ENCODE measurements at regions not wholly inside any gene's neighbourhood (a gene's known extent, or its start where the extent isn't known, plus 50 kb on each side); places are given as distances from the start of the nearest gene placed in this dataset.

DNA sequence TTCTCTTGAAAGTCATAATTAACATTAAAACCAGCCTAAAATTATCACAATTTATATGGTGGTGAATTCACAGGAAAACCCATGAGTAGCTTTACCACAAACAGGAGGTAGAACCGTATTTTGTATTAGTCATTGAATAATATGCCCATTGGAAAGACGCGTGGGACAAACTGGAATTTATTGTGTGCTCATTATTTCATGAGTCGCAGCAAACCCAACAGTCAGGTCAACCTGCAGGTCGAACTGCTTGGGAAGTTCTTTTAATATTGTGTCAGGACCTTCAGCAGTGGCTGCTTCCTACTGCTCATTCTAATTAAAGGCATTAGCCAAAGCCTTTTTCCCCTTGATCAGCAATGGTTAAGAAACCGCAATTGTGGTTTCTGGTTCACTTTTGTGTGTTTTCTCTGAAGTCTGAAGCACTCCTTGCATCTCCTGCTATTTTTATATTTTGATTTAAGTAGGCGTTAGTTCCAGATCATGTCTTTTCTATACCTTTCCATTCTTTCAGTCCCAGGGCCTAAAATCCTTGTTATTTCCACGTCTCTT is 100.1 kb downstream of the RAB11FIP2 start:
- no peak overlapping the region for H3K27ac ChIP-seq (ENCODE audit: insufficient read depth, low read length)
- H3K36me3 ChIP-seq (ENCODE audit: control insufficient read depth, insufficient read depth, low read length), result no peaks in the 10 kb centered on the region
- H3K9me3 ChIP-seq (ENCODE audit: control insufficient read depth, insufficient read depth, low read depth, low read length), result no peaks in the 10 kb centered on the region
- H3K4me1 ChIP-seq (ENCODE audit: control insufficient read depth, extremely low read depth, insufficient read depth, low read length), result no peaks in the 10 kb centered on the region
- no peaks in the 10 kb centered on the region for H4K20me1 ChIP-seq (ENCODE audit: control insufficient read depth, extremely low read depth, insufficient read depth, low read length)
- peak in 1 of 2 donors; percentile 69 for DNase-seq (ENCODE audit: low read depth in 2 of 2)
- H2AFZ ChIP-seq (ENCODE audit: low read length), result no peak overlapping the region
- H3K27me3 ChIP-seq (ENCODE audit: control insufficient read depth, insufficient read depth, low read length), result no peaks in the 10 kb centered on the region
- no peak for TF ChIP-seq EZH2 (IDR thresholded peaks at IDR 0.05; ENCODE audit: low read length, missing control alignments)
- TF ChIP-seq, protein P1, sequence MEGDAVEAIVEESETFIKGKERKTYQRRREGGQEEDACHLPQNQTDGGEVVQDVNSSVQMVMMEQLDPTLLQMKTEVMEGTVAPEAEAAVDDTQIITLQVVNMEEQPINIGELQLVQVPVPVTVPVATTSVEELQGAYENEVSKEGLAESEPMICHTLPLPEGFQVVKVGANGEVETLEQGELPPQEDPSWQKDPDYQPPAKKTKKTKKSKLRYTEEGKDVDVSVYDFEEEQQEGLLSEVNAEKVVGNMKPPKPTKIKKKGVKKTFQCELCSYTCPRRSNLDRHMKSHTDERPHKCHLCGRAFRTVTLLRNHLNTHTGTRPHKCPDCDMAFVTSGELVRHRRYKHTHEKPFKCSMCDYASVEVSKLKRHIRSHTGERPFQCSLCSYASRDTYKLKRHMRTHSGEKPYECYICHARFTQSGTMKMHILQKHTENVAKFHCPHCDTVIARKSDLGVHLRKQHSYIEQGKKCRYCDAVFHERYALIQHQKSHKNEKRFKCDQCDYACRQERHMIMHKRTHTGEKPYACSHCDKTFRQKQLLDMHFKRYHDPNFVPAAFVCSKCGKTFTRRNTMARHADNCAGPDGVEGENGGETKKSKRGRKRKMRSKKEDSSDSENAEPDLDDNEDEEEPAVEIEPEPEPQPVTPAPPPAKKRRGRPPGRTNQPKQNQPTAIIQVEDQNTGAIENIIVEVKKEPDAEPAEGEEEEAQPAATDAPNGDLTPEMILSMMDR (conservative IDR thresholded peaks at IDR 0.05 in 1 of 2, IDR thresholded peaks at IDR 0.05 in 1 of 2; ENCODE audit: low read depth in 1 of 2, low read length in 2 of 2), result no peak
- H3K4me2 ChIP-seq (ENCODE audit: extremely low read depth, insufficient read depth, low read length), result no peak overlapping the region
- H3K4me3 ChIP-seq (replicated peaks in 1 of 4; ENCODE audit: control extremely low read depth in 1 of 4, insufficient read depth in 1 of 4, low read depth in 3 of 4, low read length in 4 of 4), result no peak overlapping the region
- H3K79me2 ChIP-seq (ENCODE audit: control insufficient read depth, insufficient read depth, low read length), result no peaks in the 10 kb centered on the region
- H3K9ac ChIP-seq (ENCODE audit: insufficient read depth, low read length), result no peak overlapping the region

GRCh38 chr10:117948493-117948892 is 98.2 kb downstream of the RAB11FIP2 start:
- Histone ChIP-seq H3K27me3 (ENCODE audit: control insufficient read depth, insufficient read depth, low read length) (no peaks in the 10 kb centered on the region), H3K79me2 (ENCODE audit: control insufficient read depth, insufficient read depth, low read length) (no peaks in the 10 kb centered on the region), H3K9ac (ENCODE audit: insufficient read depth, low read length) (no peak overlapping the region), H3K4me1 (ENCODE audit: control insufficient read depth, extremely low read depth, insufficient read depth, low read length) (no peaks in the 10 kb centered on the region), H2AFZ (ENCODE audit: low read length) (no peak overlapping the region), H3K4me2 (ENCODE audit: extremely low read depth, insufficient read depth, low read length) (no peak overlapping the region), H3K9me3 (ENCODE audit: control insufficient read depth, insufficient read depth, low read depth, low read length) (no peaks in the 10 kb centered on the region), H3K36me3 (ENCODE audit: control insufficient read depth, insufficient read depth, low read length) (no peaks in the 10 kb centered on the region), H4K20me1 (ENCODE audit: control insufficient read depth, extremely low read depth, insufficient read depth, low read length) (no peaks in the 10 kb centered on the region), H3K27ac (ENCODE audit: insufficient read depth, low read length) (no peak overlapping the region), H3K4me3 (replicated peaks in 1 of 4; ENCODE audit: control extremely low read depth in 1 of 4, insufficient read depth in 1 of 4, low read depth in 3 of 4, low read length in 4 of 4) (no peak overlapping the region)
- no peak for TF ChIP-seq EZH2 (IDR thresholded peaks at IDR 0.05; ENCODE audit: low read length, missing control alignments)
- TF ChIP-seq, protein P1 (conservative IDR thresholded peaks at IDR 0.05 in 1 of 2, IDR thresholded peaks at IDR 0.05 in 1 of 2; ENCODE audit: low read depth in 1 of 2, low read length in 2 of 2), result no peak
- no peak for DNase-seq (ENCODE audit: low read depth in 2 of 2)

DNA sequence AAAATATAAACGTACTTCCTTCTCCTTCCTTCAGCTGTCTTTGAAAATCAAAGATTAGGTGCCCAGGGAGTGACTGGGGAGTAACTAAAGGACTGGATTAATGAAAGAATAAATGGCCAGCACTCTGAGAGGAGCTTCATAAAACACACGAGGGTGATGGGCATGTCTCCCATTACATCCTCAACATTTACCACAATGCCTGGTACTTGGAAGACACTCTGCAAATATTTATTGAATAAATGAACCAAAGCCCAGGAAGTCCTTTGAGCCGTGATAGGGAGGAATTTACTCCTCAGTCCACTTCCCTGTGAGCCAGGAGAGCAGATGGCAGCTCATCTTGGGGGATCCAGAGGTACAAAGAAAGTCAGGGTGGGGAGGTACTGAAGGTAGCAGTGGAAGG is 96.3 kb downstream of the RAB11FIP2 start:
- H3K4me1 ChIP-seq (ENCODE audit: control insufficient read depth, extremely low read depth, insufficient read depth, low read length), result no peaks in the 10 kb centered on the region
- no peaks in the 10 kb centered on the region for H3K27me3 ChIP-seq (ENCODE audit: control insufficient read depth, insufficient read depth, low read length)
- H3K4me3 ChIP-seq (replicated peaks in 1 of 4; ENCODE audit: control extremely low read depth in 1 of 4, insufficient read depth in 1 of 4, low read depth in 3 of 4, low read length in 4 of 4), result no peak overlapping the region
- no peak for DNase-seq (ENCODE audit: low read depth in 2 of 2)
- H4K20me1 ChIP-seq (ENCODE audit: control insufficient read depth, extremely low read depth, insufficient read depth, low read length), result no peaks in the 10 kb centered on the region
- H3K9me3 ChIP-seq (ENCODE audit: control insufficient read depth, insufficient read depth, low read depth, low read length), result no peaks in the 10 kb centered on the region
- H3K27ac ChIP-seq (ENCODE audit: insufficient read depth, low read length), result no peak overlapping the region
- H3K79me2 ChIP-seq (ENCODE audit: control insufficient read depth, insufficient read depth, low read length), result no peaks in the 10 kb centered on the region
- TF ChIP-seq, protein P1 (conservative IDR thresholded peaks at IDR 0.05 in 1 of 2, IDR thresholded peaks at IDR 0.05 in 1 of 2; ENCODE audit: low read depth in 1 of 2, low read length in 2 of 2), result no peak
- TF ChIP-seq EZH2 (IDR thresholded peaks at IDR 0.05; ENCODE audit: low read length, missing control alignments), result no peak
- H3K36me3 ChIP-seq (ENCODE audit: control insufficient read depth, insufficient read depth, low read length), result no peaks in the 10 kb centered on the region
- H3K9ac ChIP-seq (ENCODE audit: insufficient read depth, low read length), result no peak overlapping the region
- no peak overlapping the region for H3K4me2 ChIP-seq (ENCODE audit: extremely low read depth, insufficient read depth, low read length)
- no peak overlapping the region for H2AFZ ChIP-seq (ENCODE audit: low read length)
